EH (cell line): ENCODE measurements at regions not wholly inside any gene's neighbourhood (a gene's known extent, or its start where the extent isn't known, plus 50 kb on each side); places are given as distances from the start of the nearest gene placed in this dataset.
"Not testable (repeated sequence)": the region's sequence is repeated elsewhere in the genome, so short reads cannot be mapped to it uniquely, and the experiment has no call there.

ENCODE experiments used
- DNase-seq: peaks from one replicate; pipeline ENCODE4 v3.0.0-alpha.2; 2015; ENCODE audit warnings: low read depth

GRCh38 chr15:81899730-81900129, 146.1 kb downstream of the MEX3B start:
- DNase-seq: no peak

GRCh38 chr15:81899024-81899423, 146.8 kb downstream of the MEX3B start:
- peak; percentile 55 for DNase-seq

GRCh38 chr15:81897057-81897677, 148.7 kb downstream of the MEX3B start:
- peak; percentile 88 for DNase-seq

- DNase-seq: no peak
These were observed 149.5 kb downstream of the MEX3B start for GRCh38 chr15:81896356-81896755.

GRCh38 chr15:81895723-81896122, 150.1 kb downstream of the MEX3B start:
- peak; percentile 44 for DNase-seq

GRCh38 chr15:81894061-81894460, 151.8 kb downstream of the MEX3B start:
- no peak for DNase-seq

- peak; percentile 17 for DNase-seq
These were observed 152.5 kb downstream of the MEX3B start for GRCh38 chr15:81893182-81893835.

- DNase-seq: no peak
These were observed 155.3 kb downstream of the MEX3B start for GRCh38 chr15:81890496-81890895.

- peak; percentile 52 for DNase-seq
These were observed 156.3 kb downstream of the MEX3B start for GRCh38 chr15:81889485-81889881.

- DNase-seq: peak; percentile 96
These were observed 156.9 kb downstream of the MEX3B start for GRCh38 chr15:81888748-81889484.

GRCh38 chr15:81887912-81888311, 157.9 kb downstream of the MEX3B start:
- DNase-seq: peak; percentile 87

- not testable (repeated sequence) for DNase-seq
These were observed 158.6 kb downstream of the MEX3B start for GRCh38 chr15:81887188-81887587.

GRCh38 chr15:81886591-81886990, 159.2 kb downstream of the MEX3B start:
- DNase-seq: no peak

- DNase-seq: no peak
These were observed 159.7 kb downstream of the MEX3B start for GRCh38 chr15:81886080-81886479.

- DNase-seq: no peak
These were observed 160.7 kb downstream of the MEX3B start for GRCh38 chr15:81885135-81885534.

GRCh38 chr15:81882504-81882903, 163.3 kb downstream of the MEX3B start:
- no peak for DNase-seq

GRCh38 chr15:81880833-81881232, 165.0 kb downstream of the MEX3B start:
- DNase-seq: no peak

GRCh38 chr15:81880314-81880713, 165.5 kb downstream of the MEX3B start:
- DNase-seq: no peak

- not testable (repeated sequence) for DNase-seq
These were observed 170.1 kb downstream of the MEX3B start for GRCh38 chr15:81875717-81876116.

GRCh38 chr15:81870746-81871106, 175.1 kb downstream of the MEX3B start:
- DNase-seq: not testable (repeated sequence)

- not testable (repeated sequence) for DNase-seq
These were observed 175.6 kb downstream of the MEX3B start for GRCh38 chr15:81870062-81870745.

- no peak for DNase-seq
These were observed 176.5 kb downstream of the MEX3B start for GRCh38 chr15:81869161-81869954.
